Amniotic epithelial cell (primary cell): ENCODE measurements at regions not wholly inside any gene's neighbourhood (a gene's known extent, or its start where the extent isn't known, plus 50 kb on each side); places are given as distances from the start of the nearest gene placed in this dataset.

Experiments
- DNase-seq: peaks from one replicate; pipeline ENCODE4 v3.0.0-alpha.2; 2010; ENCODE audit warnings: low read depth

DNA sequence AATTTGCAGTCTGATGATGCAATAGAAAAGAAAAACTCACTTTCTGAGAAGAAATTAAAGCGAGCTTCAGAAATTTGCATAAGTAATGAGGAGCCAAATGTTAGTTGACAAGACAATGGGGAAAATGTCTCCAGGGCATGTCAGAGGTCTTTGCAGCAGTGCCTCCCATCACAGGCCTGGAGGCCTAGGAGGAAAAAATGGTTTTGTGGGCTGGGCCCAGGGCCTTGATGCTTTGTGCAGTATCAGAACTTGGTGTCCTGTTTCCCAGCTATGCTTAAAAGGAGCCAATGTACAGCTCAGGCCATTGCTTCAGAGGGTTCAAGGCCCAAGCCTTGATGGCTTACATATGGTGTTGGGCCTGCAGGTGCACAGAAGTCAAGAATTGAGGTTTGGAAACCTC, 298.4 kb downstream of the SMARCA2 start:
- no peak for DNase-seq

DNA sequence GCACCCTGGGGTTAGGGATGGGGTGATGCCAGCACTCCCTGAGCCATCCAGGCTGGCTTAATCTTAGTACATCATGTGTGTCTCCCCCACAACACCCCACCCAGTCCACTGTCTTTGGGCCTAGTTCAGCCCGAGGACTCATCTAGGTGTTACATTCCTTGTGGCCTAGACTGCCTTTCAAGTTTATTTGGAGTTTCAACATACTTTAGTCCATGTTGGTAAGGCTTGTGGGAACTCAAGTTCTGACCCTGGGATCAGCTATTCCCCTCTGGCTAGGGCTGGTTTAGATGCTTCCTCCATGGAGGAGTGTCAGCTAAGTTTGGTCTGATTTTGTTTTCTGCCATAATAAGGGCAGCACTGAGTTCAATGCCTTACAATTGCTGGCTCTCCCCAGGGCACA, 302.4 kb downstream of the SMARCA2 start:
- peak; percentile 31 for DNase-seq

DNA sequence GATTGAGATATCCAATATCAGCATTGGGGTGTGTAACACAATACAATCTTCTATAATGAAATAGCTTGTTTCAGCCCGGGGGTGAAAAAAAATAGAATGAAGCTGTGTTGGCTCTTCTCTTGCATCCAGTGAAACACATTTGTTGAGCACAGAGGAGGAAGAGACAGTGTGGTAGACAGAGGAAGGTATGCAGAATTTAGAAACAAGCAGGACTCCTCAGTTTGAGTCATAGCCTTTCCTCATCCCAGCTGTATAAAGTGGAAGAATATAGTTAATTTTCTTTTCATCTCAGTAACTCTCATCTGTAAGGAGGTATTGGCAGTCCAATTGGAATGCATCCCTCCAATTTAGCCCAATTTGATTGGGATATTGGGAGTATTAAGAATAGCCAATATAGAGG, 302.2 kb upstream of the VLDLR start:
- no peak for DNase-seq

DNA sequence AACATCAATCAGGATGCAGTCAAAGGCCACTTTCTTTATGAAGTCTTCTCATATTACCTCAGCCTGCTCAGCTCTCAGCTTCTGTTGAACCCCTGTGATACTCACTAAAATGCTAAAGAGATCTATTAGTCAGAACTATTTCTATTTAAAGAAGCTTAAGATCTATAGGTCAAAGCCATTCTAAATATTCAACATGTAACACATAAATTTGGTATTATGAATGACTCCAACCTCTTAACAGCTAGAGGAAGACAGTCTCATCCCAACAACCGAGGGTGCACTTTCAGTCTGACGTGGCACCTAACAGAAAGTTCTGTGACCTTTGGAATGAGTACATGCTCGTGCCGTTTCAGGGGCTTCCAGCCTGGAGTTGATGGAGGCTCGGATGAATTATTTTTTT, 301.5 kb upstream of the VLDLR start:
- DNase-seq = no peak

DNA sequence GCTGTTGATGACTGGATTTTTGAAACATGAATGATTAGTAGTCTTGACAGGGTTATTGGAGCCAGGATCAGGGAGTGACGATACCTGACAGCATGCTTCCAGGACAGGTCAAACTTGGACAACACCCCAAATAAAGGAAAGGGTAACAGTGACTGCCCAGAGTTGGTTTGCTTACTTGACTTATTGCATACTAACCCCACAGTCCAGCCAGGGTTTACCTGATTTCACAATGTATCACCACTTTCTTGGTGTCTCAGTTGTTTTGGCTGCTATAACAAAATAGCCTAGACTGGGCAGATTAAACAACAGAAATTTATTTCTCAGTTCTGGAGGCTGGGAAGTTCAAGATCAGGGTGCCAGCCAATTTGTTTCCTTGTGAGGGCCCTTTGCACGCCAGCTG, 301.0 kb upstream of the VLDLR start:
- DNase-seq = no peak

DNA sequence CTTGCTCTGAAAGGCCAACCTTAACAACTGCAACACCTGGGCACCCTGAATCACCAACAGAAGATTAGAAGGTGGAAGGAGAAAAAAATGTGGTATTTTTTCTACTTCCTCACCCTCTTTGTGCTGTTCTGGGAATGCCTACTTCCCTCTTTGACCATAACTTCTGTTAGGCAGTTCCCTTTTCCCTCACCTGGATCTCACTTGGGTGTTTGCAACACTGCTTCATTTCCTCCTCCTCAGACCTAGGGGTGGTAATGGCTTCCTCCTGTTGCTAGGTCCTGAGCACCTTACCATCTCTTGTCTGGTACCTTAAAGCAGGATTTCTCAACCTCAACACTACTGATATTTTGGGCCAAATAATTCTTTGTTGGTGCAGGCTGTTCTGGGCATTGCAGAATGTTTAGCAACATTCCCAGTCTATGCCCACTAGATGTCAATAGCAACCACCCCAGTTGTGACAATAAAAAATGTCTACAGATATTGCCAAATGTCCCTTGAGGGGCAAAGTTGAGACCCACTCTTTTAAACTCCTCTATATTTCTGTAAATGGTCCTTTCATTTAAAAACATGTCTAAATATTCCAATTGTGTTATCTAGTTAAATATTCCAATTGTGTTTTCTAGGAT, 300.0 kb upstream of the VLDLR start:
- no peak for DNase-seq

DNA sequence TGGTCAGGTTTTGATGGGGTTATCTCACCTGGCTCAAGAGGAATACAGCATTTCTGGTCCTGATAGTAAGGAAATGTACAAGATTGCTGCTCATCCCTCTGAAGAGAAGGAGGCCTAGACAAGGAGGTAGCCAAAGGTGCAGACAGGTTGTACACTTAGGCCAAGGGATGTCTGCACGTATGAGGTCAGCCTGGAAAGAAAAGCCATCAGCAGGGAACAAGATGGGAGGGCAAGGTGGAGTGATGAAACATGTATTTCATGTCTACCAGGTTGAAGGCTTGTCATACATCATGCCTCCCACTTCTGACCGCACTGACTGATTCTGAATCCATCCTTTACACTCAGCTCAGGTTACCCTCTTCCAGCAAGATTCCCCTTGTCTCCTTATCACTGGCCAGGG, 296.8 kb upstream of the VLDLR start:
- DNase-seq = no peak

DNA sequence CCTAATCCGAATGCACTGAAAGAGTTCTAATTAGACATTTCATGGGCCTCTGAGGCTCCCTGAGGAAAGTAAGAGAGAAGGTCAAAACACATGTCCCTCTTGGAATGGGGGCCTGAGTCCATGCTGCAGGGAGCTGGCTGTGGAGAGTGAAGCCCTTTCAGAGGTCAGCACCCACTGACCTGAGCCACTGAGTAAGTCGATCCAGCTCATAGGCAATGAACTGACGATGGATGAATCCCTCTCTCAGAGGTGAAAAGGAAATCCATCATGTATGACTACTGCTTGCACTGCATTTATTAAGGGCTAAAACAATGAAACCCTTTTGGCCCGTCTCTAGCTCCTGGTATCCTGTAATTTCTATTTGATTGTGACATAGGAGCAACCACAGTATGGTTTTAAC, 288.9 kb upstream of the VLDLR start:
- DNase-seq = no peak

DNA sequence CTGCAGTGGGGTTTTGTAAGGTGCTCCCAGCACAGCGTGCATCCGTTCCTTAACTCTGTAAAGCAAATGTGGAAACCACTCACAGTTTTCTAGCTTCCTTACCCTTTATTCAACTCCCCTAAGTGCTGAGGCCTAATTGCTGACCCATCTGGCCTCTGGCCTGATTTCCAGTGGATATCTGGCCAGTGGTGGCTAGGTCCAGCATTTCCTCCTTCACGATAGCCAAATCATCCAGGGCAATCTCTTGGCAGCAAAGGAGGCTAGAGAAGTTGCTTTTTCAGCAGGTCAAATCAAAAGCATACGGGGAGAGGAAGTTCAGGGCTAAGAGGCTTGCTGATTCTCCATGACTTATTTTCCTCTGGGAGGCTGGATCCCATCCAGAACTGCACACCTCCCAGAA, 286.3 kb upstream of the VLDLR start:
- no peak for DNase-seq

DNA sequence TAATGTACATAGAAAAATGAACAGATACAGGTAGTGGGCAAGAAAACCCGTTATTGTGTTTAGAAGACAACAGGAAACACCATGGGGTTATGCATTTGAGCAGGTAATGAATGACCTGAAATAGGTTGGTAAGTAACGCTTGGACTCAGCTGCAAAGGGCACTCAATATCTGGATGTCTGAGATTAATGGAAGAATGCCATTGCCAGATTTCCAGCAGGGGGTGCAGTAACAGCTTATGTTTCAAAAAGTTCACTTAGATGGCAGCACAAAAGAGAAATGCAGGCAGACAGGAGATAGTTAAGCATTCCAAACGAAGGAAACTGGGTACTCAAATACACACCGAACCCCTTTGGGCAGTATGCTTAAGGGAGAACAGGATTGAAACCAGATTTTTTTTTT, 285.5 kb upstream of the VLDLR start:
- DNase-seq = peak; percentile 22

DNA sequence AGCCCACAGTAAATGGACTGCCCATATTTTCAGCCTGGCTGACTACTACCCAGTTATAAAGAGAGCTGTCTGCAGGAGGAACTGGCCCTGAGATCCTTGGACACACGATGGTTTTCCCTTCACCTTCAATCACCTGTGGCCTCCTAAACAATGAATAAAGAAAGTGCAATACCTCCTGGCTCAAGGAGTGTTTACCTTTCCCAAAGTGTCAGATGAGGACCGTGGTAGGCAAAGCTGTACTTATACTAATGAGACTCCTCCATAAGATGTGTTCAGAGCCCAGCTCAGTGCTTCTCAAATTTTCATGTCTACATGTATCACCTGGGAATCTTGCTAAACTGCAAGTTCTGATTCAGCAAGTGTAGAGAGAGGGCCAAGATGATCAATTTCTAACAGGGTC, 284.5 kb upstream of the VLDLR start:
- no peak for DNase-seq

DNA sequence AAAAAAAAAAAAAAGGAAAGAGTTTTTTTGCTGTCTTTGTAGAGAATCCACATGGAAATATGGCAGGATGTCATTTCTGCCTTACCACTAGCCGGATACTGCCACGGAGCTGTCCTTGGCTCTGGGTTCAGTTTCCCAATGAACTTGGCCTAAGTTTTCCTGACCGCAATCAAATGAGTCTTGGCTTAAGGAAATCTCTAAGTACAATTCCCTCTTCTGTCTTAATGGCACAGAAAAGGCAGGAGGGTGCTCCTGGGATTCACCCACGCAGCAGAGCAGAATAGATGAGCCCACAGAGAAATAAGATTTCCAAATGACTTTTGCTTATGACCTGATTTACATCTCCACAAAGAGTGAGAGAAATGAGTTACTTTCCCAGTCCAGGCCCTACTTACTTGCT, 284.0 kb upstream of the VLDLR start:
- peak; percentile 34 for DNase-seq

DNA sequence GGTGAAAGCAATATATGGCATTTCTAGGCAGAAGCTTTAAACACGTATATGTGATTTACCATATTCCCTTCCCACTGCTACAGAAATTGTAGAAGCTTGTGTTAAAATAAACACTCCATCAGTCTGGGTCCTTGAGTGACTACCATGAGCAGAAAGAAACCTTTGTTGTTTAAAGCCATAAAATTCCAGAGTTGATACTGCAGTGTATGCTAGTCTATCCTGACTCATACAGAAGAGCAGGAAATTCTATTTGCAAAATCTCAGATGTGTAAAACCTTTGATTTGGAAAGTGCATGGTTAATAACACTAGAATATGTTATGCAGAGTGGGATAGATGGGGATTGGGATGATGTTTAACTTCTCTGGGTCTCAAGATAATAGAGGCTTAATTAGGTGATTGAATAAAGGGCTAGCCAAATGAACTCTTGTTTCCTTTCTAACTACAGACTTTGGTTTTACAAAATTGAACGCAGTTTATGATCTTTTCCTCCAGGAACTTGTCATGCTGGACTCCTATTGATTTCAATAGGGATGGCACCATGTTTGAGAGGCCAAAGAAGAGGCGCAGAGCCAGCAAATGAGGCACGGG, 282.7 kb upstream of the VLDLR start:
- DNase-seq = peak; percentile 18

DNA sequence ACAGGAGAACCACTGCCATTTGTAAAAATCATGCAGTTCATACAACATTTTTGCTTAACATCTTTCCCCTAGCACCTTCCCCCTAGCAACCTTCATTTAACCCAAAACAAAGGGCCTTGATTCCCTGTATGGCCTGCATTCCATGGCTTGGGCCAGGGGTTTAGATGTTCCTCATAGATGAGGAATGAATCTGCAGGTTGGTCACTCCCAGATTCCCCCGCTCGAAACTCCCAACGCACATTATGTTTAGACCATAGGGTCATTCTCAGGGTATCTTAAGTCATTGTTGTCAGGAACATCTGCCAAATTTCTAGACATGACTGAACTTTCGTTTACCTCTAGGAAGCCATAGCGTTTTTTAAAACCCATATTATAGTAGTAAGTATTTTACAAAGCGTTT, 282.2 kb upstream of the VLDLR start:
- DNase-seq = peak; percentile 33

DNA sequence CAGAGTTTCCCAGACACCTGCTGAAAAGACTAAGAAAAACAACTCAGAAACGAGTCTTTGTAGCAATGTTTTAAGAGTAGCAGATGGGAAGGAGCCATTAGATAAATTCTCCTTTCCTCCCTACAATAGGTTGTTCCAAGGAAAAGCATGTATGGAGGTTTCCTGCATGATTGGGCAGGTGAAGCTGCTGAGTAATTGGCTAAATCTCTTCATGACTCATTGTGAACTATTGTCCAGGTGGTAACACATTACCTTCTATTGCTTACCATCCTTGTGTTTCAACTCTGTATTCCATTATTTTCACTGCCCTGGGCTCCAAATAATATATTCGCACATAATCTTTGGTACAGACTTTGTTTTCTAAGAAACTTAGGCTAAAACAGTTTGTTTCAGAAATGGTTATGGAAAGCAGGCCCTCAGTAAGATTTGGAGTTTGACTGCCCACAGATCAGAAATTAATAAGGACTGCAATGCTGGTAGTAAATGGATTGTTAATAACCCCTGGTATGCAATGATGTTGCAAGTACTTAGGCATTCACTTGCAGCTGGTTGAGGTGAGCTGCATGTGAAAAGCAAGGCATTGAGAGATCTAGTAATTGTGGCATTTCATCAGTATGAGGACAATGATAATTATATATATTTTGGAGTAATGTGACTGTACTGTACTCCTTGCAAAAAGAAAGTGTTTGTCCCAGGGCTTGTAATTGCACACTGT, 281.4 kb upstream of the VLDLR start:
- DNase-seq = peak; percentile 18

DNA sequence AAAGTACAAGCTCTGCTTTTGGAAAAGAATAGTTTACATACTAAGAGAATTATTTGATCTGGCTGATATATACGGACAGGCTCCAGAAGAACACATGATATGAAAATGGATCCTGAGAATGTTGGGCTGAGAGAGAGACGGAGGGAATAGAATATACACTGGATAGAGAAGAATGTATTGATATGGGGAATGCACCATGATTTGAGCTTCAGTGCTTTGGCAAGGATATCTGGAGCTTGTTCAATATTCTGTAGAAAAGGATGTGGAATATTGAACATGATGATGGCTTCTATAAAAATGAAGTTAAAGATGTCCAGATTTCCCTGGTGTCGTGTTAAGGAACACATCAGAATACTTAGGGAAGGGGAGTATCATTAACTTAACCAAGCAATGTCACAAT, 280.5 kb upstream of the VLDLR start:
- DNase-seq = no peak

DNA sequence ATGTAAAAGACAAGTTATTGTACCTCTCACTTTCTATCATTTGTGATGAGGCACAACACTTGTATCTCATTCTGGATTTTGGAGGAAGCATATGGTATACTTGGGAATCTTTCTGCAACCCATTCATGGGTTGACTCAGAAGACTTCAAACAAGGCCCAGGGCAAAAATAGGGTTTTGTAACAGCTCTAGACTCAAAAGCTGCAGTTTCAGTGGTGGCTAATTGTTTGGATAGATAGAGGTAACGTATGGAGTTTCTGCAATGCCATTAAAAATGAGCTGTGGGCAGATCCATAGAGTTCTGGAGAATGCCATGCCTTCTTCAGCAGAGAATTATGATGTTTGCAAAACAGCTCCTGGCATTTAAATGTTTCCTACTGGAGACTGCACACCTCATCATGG, 279.6 kb upstream of the VLDLR start:
- DNase-seq = no peak

DNA sequence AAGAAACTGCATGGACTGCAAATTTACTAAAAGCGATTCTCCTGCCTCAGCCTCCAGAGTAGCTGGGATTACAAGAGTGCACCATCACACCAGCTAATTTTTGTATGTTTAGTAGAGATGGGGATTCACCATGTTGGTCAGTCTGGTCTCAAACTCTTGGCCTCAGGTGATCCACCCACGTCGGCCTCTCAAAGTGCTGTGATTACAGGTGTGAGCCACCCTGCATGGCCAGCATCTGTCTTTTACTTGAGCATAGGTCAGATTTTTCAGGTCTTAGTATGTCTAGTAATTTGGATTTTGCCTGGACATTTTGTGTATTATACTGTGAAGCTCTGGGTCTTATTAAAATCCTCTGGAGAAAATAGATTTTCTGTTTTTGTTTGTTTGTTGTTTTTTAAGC, 277.8 kb upstream of the VLDLR start:
- no peak for DNase-seq

DNA sequence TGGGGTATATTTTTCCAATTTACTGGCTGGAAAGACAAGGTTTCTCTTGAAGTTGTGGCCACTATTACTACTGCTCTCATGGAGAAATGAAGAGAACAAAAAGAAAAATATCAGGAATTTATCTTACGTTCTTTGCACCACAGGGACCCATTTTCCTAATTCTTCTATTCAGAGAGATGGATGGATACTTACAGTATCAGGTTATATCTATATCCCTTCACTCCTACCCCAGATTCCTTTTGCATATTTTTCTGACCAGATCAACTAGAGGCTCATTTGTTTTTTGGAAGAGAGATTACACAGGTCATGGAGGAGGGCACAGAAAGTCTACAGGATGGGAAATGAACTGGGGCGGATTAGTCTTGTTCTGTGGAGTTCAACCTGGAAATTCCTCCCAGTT, 277.2 kb upstream of the VLDLR start:
- DNase-seq = peak; percentile 90

DNA sequence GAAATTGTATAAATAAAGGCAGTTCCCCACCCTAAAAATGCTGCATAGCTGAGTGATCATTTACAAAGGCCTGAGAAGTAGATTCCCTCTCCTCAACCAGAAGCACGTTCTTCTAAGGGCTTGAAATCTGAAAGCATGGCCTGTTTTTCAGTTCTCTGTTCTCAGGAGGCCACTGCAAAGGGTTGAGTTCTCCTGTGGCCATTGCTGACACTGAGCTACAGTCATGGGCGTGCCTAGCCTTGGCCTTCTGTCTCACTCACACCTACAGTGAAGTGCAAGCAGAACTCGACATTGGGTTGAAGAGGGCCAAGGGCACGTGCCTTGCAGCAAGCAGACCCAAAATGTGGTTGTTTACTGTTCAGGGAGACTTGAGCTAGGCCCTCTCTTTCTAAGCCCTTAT, 276.6 kb upstream of the VLDLR start:
- peak; percentile 13 for DNase-seq

DNA sequence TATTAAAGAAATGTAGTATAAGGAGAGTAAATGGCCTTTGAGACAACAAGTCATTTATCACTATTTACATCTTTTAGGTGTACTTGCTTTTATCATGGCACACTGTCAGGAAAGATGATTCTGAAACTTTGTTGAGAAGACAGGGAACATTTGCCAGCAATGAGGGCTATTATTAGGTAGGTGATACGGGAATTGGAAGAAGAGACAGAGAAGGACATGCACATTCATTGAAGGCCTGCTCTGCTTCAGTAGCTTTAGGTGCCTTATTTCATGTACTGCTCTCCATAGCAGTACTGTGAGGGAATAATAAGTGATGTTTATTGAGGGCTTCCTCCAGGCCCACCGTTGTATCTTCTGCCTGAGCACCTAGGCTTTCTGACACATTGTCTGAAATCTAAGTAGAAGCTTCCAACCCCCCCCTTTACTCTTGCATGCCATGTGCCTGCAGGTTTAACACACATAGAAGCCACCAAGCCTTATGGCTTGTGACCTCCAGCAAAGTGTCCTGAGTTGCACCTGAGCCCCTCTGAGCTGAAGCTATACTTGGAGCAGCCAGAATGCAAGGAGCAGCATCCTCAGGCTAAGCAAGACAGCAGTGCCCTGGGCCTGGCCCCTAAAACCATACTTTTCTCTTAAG, 275.2 kb upstream of the VLDLR start:
- no peak for DNase-seq

DNA sequence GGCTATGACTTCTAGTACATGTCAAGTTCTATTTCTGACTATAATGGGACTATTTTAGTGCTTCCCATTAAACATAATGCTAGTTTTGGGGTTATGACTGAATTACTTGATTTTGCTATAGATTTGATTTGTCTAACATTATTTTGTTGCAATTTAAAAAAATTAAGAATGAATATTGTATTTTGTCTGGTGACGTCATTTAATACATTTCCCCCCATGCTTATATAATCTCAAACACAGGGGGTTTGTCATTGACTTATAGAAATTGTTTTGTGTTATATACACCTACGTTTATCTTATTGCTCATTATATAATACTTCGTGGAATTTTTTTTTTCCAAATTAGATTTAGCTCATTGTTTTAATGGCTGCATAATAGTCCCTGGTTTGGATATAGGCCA, 270.3 kb upstream of the VLDLR start:
- DNase-seq = no peak

DNA sequence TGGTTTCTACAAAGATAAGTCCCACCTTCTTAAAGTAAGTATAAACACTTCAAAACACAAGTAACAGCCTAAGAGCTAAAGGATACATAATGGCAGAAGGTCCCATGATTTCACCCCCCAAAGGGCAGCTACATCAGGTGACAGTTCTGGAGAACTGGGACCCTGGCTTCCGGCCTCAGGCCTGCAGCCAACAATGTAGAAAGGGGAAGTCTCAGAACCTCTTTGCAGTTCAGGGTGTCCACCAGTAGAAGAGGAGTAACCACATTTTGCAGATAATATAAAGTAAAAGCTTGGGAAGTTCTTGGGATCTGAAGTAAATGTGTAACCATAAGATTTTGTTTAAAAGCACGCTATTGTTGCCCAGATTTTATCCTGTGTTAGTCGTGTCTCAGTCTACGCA, 267.4 kb upstream of the VLDLR start:
- DNase-seq = no peak
